ENCODE measurements at regions not wholly inside any gene's neighbourhood (a gene's known extent, or its start where the extent isn't known, plus 50 kb on each side); places are given as distances from the start of the nearest gene placed in this dataset.

GRCh38 chr7:113986216-113986615 lies 67.4 kb upstream of the PPP1R3A start:
- in situ Hi-C loops (cut with MboI) = no loop called here
- no peak for TF ChIP-seq EZH2 (IDR thresholded peaks at IDR 0.05; ENCODE audit: insufficient read depth, poor library complexity, severe bottlenecking)
- no peaks in the 10 kb centered on the region for H3K27me3 ChIP-seq (replicated peaks; ENCODE audit: insufficient read depth)
- H3K9ac ChIP-seq = no peak overlapping the region
- H3K79me2 ChIP-seq (ENCODE audit: insufficient read depth) = no peaks in the 10 kb centered on the region
- no peak for DNase-seq
- H3K36me3 ChIP-seq (ENCODE audit: low read depth) = no peaks in the 10 kb centered on the region
- no peaks in the 10 kb centered on the region for H3K9me2 ChIP-seq (ENCODE audit: insufficient read depth)
- H3K4me1 ChIP-seq (ENCODE audit: insufficient read depth) = no peaks in the 10 kb centered on the region
- H2AFZ ChIP-seq = no peak overlapping the region
- H3K4me3 ChIP-seq = no peak overlapping the region
- H4K20me1 ChIP-seq (ENCODE audit: insufficient read depth) = no peaks in the 10 kb centered on the region
- no peak overlapping the region for H3K4me2 ChIP-seq (ENCODE audit: unreplicated experiment)
- H3F3A ChIP-seq (ENCODE audit: insufficient read depth) = no peaks in the 10 kb centered on the region
- no peak overlapping the region for H3K27ac ChIP-seq
- 54 to 68% methylated on average over 2 of the region's 2 CpGs for whole genome bisulfite sequencing, 2 experiments (ENCODE audit: low coverage in 1 of 2, low lambda C conversion rate in 2 of 2, missing lambda C conversion rate in 2 of 2)
- H3K9me3 ChIP-seq (ENCODE audit: low read depth) = no peaks in the 10 kb centered on the region

- H3K36me3 ChIP-seq (ENCODE audit: low read depth) = no peaks in the 10 kb centered on the region
- H3K4me1 ChIP-seq (ENCODE audit: insufficient read depth) = no peaks in the 10 kb centered on the region
- H3K9me3 ChIP-seq (ENCODE audit: low read depth) = no peaks in the 10 kb centered on the region
- DNase-seq = no peak
- no peaks in the 10 kb centered on the region for H3K9me2 ChIP-seq (ENCODE audit: insufficient read depth)
- WGBS, 2 experiments (ENCODE audit: low coverage in 1 of 2, low lambda C conversion rate in 2 of 2, missing lambda C conversion rate in 2 of 2) = 34 to 41% methylated on average over 4 of the region's 4 CpGs
- no peaks in the 10 kb centered on the region for H3F3A ChIP-seq (ENCODE audit: insufficient read depth)
- no peak overlapping the region for H3K9ac ChIP-seq
- in situ Hi-C loops (cut with MboI) = no loop called here
- H3K79me2 ChIP-seq (ENCODE audit: insufficient read depth) = no peaks in the 10 kb centered on the region
- TF ChIP-seq EZH2phosphoT487 (IDR thresholded peaks at IDR 0.05; ENCODE audit: insufficient read depth, low read depth) (no peak), EZH2 (IDR thresholded peaks at IDR 0.05; ENCODE audit: insufficient read depth, poor library complexity, severe bottlenecking) (no peak)
- H4K20me1 ChIP-seq (ENCODE audit: insufficient read depth) = no peaks in the 10 kb centered on the region
- H3K27me3 ChIP-seq (replicated peaks; ENCODE audit: insufficient read depth) = no peaks in the 10 kb centered on the region
- no peak overlapping the region for H2AFZ ChIP-seq
- no peak overlapping the region for H3K4me2 ChIP-seq (ENCODE audit: unreplicated experiment)
- H3K27ac ChIP-seq = no peak overlapping the region
- no peak overlapping the region for H3K4me3 ChIP-seq
Observed at GRCh38 chr7:113976508-113976907, 57.7 kb upstream of the PPP1R3A start.

GRCh38 chr7:113968713-113969112 lies 49.9 kb upstream of the PPP1R3A start:
- H3K9me3 ChIP-seq (ENCODE audit: low read depth) = no peaks in the 10 kb centered on the region
- no peaks in the 10 kb centered on the region for H3K79me2 ChIP-seq (ENCODE audit: insufficient read depth)
- no peaks in the 10 kb centered on the region for H3K4me1 ChIP-seq (ENCODE audit: insufficient read depth)
- H3K27me3 ChIP-seq (replicated peaks; ENCODE audit: insufficient read depth) = no peaks in the 10 kb centered on the region
- no peaks in the 10 kb centered on the region for H3F3A ChIP-seq (ENCODE audit: insufficient read depth)
- H3K9me2 ChIP-seq (ENCODE audit: insufficient read depth) = no peaks in the 10 kb centered on the region
- H4K20me1 ChIP-seq (ENCODE audit: insufficient read depth) = no peaks in the 10 kb centered on the region
- H2AFZ ChIP-seq = no peak overlapping the region
- H3K9ac ChIP-seq = no peak overlapping the region
- no peak overlapping the region for H3K27ac ChIP-seq
- no peak for TF ChIP-seq EZH2phosphoT487 (IDR thresholded peaks at IDR 0.05; ENCODE audit: insufficient read depth, low read depth)
- no peak for TF ChIP-seq EZH2 (IDR thresholded peaks at IDR 0.05; ENCODE audit: insufficient read depth, poor library complexity, severe bottlenecking)
- H3K36me3 ChIP-seq (ENCODE audit: low read depth) = no peaks in the 10 kb centered on the region
- in situ Hi-C loops (cut with MboI) = no loop called here
- 13 to 18% methylated on average over 2 of the region's 2 CpGs for WGBS, 2 experiments (ENCODE audit: low coverage in 1 of 2, low lambda C conversion rate in 2 of 2, missing lambda C conversion rate in 2 of 2)
- no peak overlapping the region for H3K4me3 ChIP-seq
- no peak overlapping the region for H3K4me2 ChIP-seq (ENCODE audit: unreplicated experiment)
- no peak for DNase-seq
